HepG2 (cell line): ENCODE measurements at regions not wholly inside any gene's neighbourhood (a gene's known extent, or its start where the extent isn't known, plus 50 kb on each side); places are given as distances from the start of the nearest gene placed in this dataset.

ENCODE experiments used
- ATAC-seq: fragments of 200-7000 bp; cut with Tn5 transposase; 3 replicates; pipeline ENCODE4 v1.9.1; 2020; ENCODE audit warnings: mild to moderate bottlenecking, moderate library complexity
- BruUV-seq: library from RNA; stranded (reverse); fragments of 400-500 nt; replicated peaks from 2 replicates; lab custom pipeline; 2021; lab: Mats Ljungman, UMichigan
- CTCF ChIA-PET: fragments of 300-600 bp; formaldehyde crosslinking; extraction: SDS; loops from one replicate; lab custom pipeline; 2021; ENCODE audit warnings: low total read pairs, inconsistent platforms, low intra/inter-chr PET ratio; lab: Yijun Ruan, JAX
- POLR2A ChIA-PET: fragments of 350-600 bp; sonication (Branson Sonifier 250); formaldehyde crosslinking; loops from one replicate; lab custom pipeline; 2020; ENCODE audit warnings: antibody characterized with exemption, inconsistent platforms; lab: Yijun Ruan, JAX
- DNase-seq: peaks from one replicate; pipeline ENCODE4 v3.0.0-alpha.2; 2015; ENCODE audit warnings: low spot score
- FAIRE-seq: peaks from 3 replicates; lab custom pipeline; 2011; peaks lifted over from hg19 to GRCh38; lab: Jason Lieb, UNC
- H2AFZ ChIP-seq: one replicate; pipeline ENCODE4 v1.6.1; 2011; ENCODE audit warnings: low read length, inconsistent platforms
- H3K27ac ChIP-seq: fragments of 300-600 bp; 3 replicates; pipeline ENCODE4 v1.8.0; 2011; ENCODE audit warnings: mixed run types, mild to moderate bottlenecking, mixed read lengths, low read length, inconsistent platforms; ENCODE audit not compliant: insufficient read depth; ENCODE audit errors: extremely low read length
- H3K27me3 ChIP-seq, 2 experiments: fragments of 200-600 bp in 1 of 2; 2 replicates in 1 of 2; 3 replicates in 1 of 2; pipeline versions ENCODE4 v1.6.0 to v1.8.0; 2011; ENCODE audit warnings: low read length in 2 of 2, mild to moderate bottlenecking in 2 of 2, moderate library complexity in 2 of 2, inconsistent platforms in 1 of 2; ENCODE audit not compliant: insufficient read depth in 2 of 2, control insufficient read depth in 1 of 2
- H3K36me3 ChIP-seq, 2 experiments: fragments of 200-600 bp in 1 of 2; replicated peaks in 1 of 2; 2 replicates in 1 of 2; 3 replicates in 1 of 2; pipeline versions ENCODE4 v1.5.1 to v1.8.0; 2011; ENCODE audit warnings: low read length in 2 of 2, inconsistent platforms in 1 of 2; ENCODE audit not compliant: insufficient read depth in 2 of 2, control insufficient read depth in 1 of 2
- H3K4me1 ChIP-seq: 2 replicates; pipeline ENCODE4 v1.5.1; 2012; ENCODE audit warnings: low read length, inconsistent platforms; ENCODE audit not compliant: insufficient read depth
- H3K4me2 ChIP-seq: 2 replicates; pipeline ENCODE4 v1.6.0; 2011; ENCODE audit warnings: low read depth, low read length, inconsistent platforms
- H3K4me3 ChIP-seq, 3 experiments: fragments of 200-600 bp in 1 of 3; sonication (generic), shearing (Covaris generic) in 1 of 3; replicated peaks in 1 of 3; 2 replicates each; pipeline ENCODE4 v1.5.1; 2011 to 2016; ENCODE audit warnings: low read length in 3 of 3, inconsistent platforms in 2 of 3, low read depth in 2 of 3, mild to moderate bottlenecking in 2 of 3, control low read depth in 1 of 3, mixed read lengths in 1 of 3; ENCODE audit not compliant: insufficient read depth in 1 of 3
- H3K79me2 ChIP-seq: one replicate; pipeline ENCODE4 v1.6.1; 2011; ENCODE audit warnings: low read length, inconsistent platforms; ENCODE audit not compliant: insufficient read depth
- H3K9ac ChIP-seq: 2 replicates; pipeline ENCODE4 v1.6.0; 2011; ENCODE audit warnings: mild to moderate bottlenecking, low read depth, low read length, inconsistent platforms; ENCODE audit not compliant: insufficient read depth
- H3K9me3 ChIP-seq: 2 replicates; pipeline ENCODE4 v1.5.1; 2012; ENCODE audit warnings: mild to moderate bottlenecking, low read length
- H4K20me1 ChIP-seq: 2 replicates; pipeline ENCODE4 v1.6.0; 2011; ENCODE audit warnings: inconsistent platforms, mild to moderate bottlenecking, low read length, moderate library complexity; ENCODE audit not compliant: insufficient read depth
- HNRNPUL1 ChIP-seq: fragments of 200-400 bp; formaldehyde crosslinking; IDR thresholded peaks from 2 replicates; pipeline ENCODE4 v1.6.1; 2017; ENCODE audit warnings: low read depth, mild to moderate bottlenecking, low read length, moderate library complexity
- HOXA7 ChIP-seq: sonication (generic); formaldehyde crosslinking; IDR thresholded peaks from 2 replicates; pipeline ENCODE4 v1.8.1; 2022; ENCODE audit warnings: mild to moderate bottlenecking, missing genetic modification reagents, moderate library complexity
- KLF16 ChIP-seq, 2 experiments: sonication (generic) in 1 of 2; formaldehyde crosslinking in 1 of 2; IDR thresholded peaks; 2 replicates each; pipeline versions ENCODE4 v1.6.1 to v1.8.0; 2016 to 2023; ENCODE audit warnings: missing genetic modification reagents in 2 of 2, missing compliant biosample characterization in 1 of 2
- MZF1 ChIP-seq: sonication (generic); formaldehyde crosslinking; IDR thresholded peaks from 2 replicates; pipeline ENCODE4 v1.8.1; 2023; ENCODE audit warnings: mild to moderate bottlenecking, missing genetic modification reagents, borderline replicate concordance
- NCOA2 ChIP-seq: sonication (generic); formaldehyde crosslinking; IDR thresholded peaks from 2 replicates; pipeline ENCODE4 v1.8.0; 2022; ENCODE audit warnings: inconsistent platforms
- SNAI1 ChIP-seq: sonication (generic); formaldehyde crosslinking; IDR thresholded peaks from 2 replicates; pipeline ENCODE4 v1.5.0; 2020; ENCODE audit warnings: mild to moderate bottlenecking, missing genetic modification reagents, borderline replicate concordance
- ZNF10 ChIP-seq: sonication (generic); formaldehyde crosslinking; IDR thresholded peaks from 2 replicates; pipeline ENCODE4 v1.4.0; 2020; ENCODE audit warnings: mild to moderate bottlenecking, low read depth, missing genetic modification reagents, borderline replicate concordance
- ZNF496 ChIP-seq: sonication (generic); formaldehyde crosslinking; IDR thresholded peaks from 2 replicates; pipeline ENCODE4 v1.8.1; 2023; ENCODE audit warnings: mild to moderate bottlenecking, moderate library complexity, missing genetic modification reagents; ENCODE audit not compliant: insufficient replicate concordance
- ZNF703 ChIP-seq: sonication (generic); formaldehyde crosslinking; IDR thresholded peaks from 2 replicates; pipeline ENCODE4 v1.5.1; 2020; ENCODE audit warnings: missing genetic modification reagents, mild to moderate bottlenecking, moderate library complexity, borderline replicate concordance
- WGBS: methylation state at CpG from one replicate; pipeline ENCODE4 v1.1.6; 2017; ENCODE audit warnings: low lambda C conversion rate; 5-methylcytosine and 5-hydroxymethylcytosine counted together
- in situ Hi-C: cut with HindIII; loops from 2 replicates; pipeline ENCODE4 v1.10.0; 2017; ENCODE audit warnings: low pct_unique_long_range_greater_than_20kb; ENCODE audit not compliant: extremely low pct_ligation_motif_present
- intact Hi-C: fragments of 100-400 bp; cut with micrococcal nuclease; formaldehyde crosslinking; loops from one replicate; pipeline ENCODE4 v1.10.0; 2022; ENCODE audit not compliant: unreplicated experiment
- TF ChIP-seq, protein P1 (sequence below): sonication (generic); formaldehyde crosslinking; IDR thresholded peaks from 2 replicates; pipeline ENCODE4 v1.9.0; 2021; ENCODE audit warnings: mild to moderate bottlenecking, missing genetic modification reagents
- TF ChIP-seq, protein P2 (sequence below): sonication (generic); formaldehyde crosslinking; IDR thresholded peaks from 2 replicates; pipeline ENCODE4; 2020; ENCODE audit warnings: missing genetic modification reagents, mild to moderate bottlenecking, borderline replicate concordance

DNA sequence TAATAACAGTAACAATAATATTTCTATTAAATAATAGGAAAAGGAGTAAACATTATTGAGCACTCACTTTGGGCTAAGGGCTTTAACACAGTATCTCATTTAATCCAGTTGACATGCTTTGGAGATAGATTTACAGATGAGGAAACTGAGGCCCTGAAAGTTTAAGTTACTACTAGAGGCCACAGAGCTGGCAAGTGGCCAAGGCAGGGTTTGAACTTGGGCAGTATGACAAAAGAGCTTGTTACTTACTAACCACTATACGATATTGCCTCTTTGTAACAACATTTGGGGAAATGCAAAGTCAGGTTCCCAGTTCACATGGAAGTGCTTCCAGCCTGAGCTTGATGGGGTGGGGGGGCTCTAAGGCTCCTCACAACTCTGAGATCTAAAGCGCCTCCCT is 149.1 kb upstream of the LMCD1 start:
- no peak for FAIRE-seq
- intact Hi-C loops, result no loop called here

DNA sequence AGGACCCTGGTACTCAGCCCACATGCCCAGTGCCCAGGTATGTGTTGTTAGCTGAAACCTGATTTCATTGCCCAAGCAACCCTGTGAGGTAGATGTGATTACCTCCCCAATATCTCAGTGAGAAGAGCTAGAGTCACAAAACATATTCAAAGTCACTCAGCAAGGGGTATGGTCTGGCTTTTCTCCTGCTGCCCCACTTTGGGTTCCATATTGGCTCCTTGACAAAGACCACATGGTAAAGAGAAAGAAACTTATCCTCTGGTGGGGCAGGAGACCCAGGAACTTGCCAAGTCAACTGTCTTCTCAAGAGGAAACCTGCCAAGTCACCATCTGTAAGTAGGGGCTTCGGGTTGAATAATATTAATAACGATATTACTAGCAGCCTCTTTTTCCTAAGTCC is 148.3 kb upstream of the LMCD1 start:
- no peaks in the 10 kb centered on the region for H3K27me3 ChIP-seq
- H3K9ac ChIP-seq, result no peak overlapping the region
- ATAC-seq (no peak), DNase-seq (no peak), FAIRE-seq (no peak)
- intact Hi-C loops (no loop called here), in situ Hi-C loops (no loop called here)
- WGBS, result 4% methylated on average over 2 of the region's 2 CpGs
- H4K20me1 ChIP-seq, result no peaks in the 10 kb centered on the region
- ChIA-PET POLR2A (no interaction called here), CTCF (no interaction called here)
- H3K4me3 ChIP-seq, result no peak overlapping the region
- no peaks in the 10 kb centered on the region for H3K36me3 ChIP-seq
- H3K27ac ChIP-seq, result no peak overlapping the region
- H3K9me3 ChIP-seq, result no peaks in the 10 kb centered on the region
- BruUV-seq, result no TSS peak
- H3K79me2 ChIP-seq, result no peaks in the 10 kb centered on the region
- no peak overlapping the region for H2AFZ ChIP-seq
- H3K4me2 ChIP-seq, result no peak overlapping the region
- no peaks in the 10 kb centered on the region for H3K4me1 ChIP-seq
- TF ChIP-seq KLF16 (CRISPR knock-in tag; IDR thresholded peaks at IDR 0.05), result no peak
- no peak for TF ChIP-seq SNAI1
- TF ChIP-seq NCOA2, result no peak
- TF ChIP-seq, protein P1, sequence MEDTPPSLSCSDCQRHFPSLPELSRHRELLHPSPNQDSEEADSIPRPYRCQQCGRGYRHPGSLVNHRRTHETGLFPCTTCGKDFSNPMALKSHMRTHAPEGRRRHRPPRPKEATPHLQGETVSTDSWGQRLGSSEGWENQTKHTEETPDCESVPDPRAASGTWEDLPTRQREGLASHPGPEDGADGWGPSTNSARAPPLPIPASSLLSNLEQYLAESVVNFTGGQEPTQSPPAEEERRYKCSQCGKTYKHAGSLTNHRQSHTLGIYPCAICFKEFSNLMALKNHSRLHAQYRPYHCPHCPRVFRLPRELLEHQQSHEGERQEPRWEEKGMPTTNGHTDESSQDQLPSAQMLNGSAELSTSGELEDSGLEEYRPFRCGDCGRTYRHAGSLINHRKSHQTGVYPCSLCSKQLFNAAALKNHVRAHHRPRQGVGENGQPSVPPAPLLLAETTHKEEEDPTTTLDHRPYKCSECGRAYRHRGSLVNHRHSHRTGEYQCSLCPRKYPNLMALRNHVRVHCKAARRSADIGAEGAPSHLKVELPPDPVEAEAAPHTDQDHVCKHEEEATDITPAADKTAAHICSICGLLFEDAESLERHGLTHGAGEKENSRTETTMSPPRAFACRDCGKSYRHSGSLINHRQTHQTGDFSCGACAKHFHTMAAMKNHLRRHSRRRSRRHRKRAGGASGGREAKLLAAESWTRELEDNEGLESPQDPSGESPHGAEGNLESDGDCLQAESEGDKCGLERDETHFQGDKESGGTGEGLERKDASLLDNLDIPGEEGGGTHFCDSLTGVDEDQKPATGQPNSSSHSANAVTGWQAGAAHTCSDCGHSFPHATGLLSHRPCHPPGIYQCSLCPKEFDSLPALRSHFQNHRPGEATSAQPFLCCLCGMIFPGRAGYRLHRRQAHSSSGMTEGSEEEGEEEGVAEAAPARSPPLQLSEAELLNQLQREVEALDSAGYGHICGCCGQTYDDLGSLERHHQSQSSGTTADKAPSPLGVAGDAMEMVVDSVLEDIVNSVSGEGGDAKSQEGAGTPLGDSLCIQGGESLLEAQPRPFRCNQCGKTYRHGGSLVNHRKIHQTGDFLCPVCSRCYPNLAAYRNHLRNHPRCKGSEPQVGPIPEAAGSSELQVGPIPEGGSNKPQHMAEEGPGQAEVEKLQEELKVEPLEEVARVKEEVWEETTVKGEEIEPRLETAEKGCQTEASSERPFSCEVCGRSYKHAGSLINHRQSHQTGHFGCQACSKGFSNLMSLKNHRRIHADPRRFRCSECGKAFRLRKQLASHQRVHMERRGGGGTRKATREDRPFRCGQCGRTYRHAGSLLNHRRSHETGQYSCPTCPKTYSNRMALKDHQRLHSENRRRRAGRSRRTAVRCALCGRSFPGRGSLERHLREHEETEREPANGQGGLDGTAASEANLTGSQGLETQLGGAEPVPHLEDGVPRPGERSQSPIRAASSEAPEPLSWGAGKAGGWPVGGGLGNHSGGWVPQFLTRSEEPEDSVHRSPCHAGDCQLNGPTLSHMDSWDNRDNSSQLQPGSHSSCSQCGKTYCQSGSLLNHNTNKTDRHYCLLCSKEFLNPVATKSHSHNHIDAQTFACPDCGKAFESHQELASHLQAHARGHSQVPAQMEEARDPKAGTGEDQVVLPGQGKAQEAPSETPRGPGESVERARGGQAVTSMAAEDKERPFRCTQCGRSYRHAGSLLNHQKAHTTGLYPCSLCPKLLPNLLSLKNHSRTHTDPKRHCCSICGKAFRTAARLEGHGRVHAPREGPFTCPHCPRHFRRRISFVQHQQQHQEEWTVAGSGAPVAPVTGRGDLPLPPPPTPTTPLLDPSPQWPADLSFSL (CRISPR knock-in tag), result no peak
- TF ChIP-seq ZNF10, result no peak
- no peak for TF ChIP-seq HOXA7

More for the DNA sequence above, 149.1 kb upstream of the LMCD1 start:
- POLR2A ChIA-PET, result no interaction called here
- no peaks in the 10 kb centered on the region for H3K79me2 ChIP-seq
- no peak overlapping the region for H3K4me2 ChIP-seq
- DNase-seq (no peak), ATAC-seq (no peak)
- H3K27me3 ChIP-seq, result no peaks in the 10 kb centered on the region
- H4K20me1 ChIP-seq, result no peaks in the 10 kb centered on the region
- no peak overlapping the region for H3K9ac ChIP-seq
- 0% methylated on average over 1 of the region's 2 CpGs for WGBS
- no peaks in the 10 kb centered on the region for H3K9me3 ChIP-seq
- no TSS peak for BruUV-seq
- TF ChIP-seq ZNF703 (CRISPR knock-in tag) (no peak), MZF1 (CRISPR knock-in tag) (no peak), HNRNPUL1 (no peak), ZNF496 (CRISPR knock-in tag) (no peak)
- TF ChIP-seq, protein P2, sequence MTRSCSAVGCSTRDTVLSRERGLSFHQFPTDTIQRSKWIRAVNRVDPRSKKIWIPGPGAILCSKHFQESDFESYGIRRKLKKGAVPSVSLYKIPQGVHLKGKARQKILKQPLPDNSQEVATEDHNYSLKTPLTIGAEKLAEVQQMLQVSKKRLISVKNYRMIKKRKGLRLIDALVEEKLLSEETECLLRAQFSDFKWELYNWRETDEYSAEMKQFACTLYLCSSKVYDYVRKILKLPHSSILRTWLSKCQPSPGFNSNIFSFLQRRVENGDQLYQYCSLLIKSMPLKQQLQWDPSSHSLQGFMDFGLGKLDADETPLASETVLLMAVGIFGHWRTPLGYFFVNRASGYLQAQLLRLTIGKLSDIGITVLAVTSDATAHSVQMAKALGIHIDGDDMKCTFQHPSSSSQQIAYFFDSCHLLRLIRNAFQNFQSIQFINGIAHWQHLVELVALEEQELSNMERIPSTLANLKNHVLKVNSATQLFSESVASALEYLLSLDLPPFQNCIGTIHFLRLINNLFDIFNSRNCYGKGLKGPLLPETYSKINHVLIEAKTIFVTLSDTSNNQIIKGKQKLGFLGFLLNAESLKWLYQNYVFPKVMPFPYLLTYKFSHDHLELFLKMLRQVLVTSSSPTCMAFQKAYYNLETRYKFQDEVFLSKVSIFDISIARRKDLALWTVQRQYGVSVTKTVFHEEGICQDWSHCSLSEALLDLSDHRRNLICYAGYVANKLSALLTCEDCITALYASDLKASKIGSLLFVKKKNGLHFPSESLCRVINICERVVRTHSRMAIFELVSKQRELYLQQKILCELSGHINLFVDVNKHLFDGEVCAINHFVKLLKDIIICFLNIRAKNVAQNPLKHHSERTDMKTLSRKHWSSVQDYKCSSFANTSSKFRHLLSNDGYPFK (CRISPR knock-in tag), result no peak
- TF ChIP-seq, all 625 proteins: peak for 0
- no peaks in the 10 kb centered on the region for H3K36me3 ChIP-seq
- no peak overlapping the region for H3K4me3 ChIP-seq
- H3K4me1 ChIP-seq, result no peaks in the 10 kb centered on the region
- in situ Hi-C loops, result no loop called here
- CTCF ChIA-PET, result no interaction called here
- H2AFZ ChIP-seq, result no peak overlapping the region
- H3K27ac ChIP-seq, result no peak overlapping the region
